Endodermal cell (in vitro differentiated cells): ENCODE measurements at regions not wholly inside any gene's neighbourhood (a gene's known extent, or its start where the extent isn't known, plus 50 kb on each side); places are given as distances from the start of the nearest gene placed in this dataset.

Experiments used
- DNase-seq: peaks from one replicate; pipeline ENCODE4 v3.0.0-alpha.2; 2017
- H3K27ac ChIP-seq: 2 replicates; pipeline ENCODE4 v1.5.1; 2013; ENCODE audit warnings: mild to moderate bottlenecking, low read depth, low read length, moderate library complexity
- H3K27me3 ChIP-seq: 2 replicates; pipeline ENCODE4 v1.6.1; 2013; ENCODE audit warnings: mild to moderate bottlenecking, low read length, moderate library complexity; ENCODE audit not compliant: insufficient read depth, control insufficient read depth, poor library complexity, severe bottlenecking
- H3K36me3 ChIP-seq: 2 replicates; pipeline ENCODE4 v1.7.0; 2013; ENCODE audit warnings: mild to moderate bottlenecking, low read length, moderate library complexity; ENCODE audit not compliant: control insufficient read depth, insufficient read depth
- H3K4me1 ChIP-seq: one replicate; pipeline ENCODE4 v1.7.0; 2013; ENCODE audit warnings: low read length; ENCODE audit not compliant: control insufficient read depth, insufficient read depth
- H3K4me3 ChIP-seq: 2 replicates; pipeline ENCODE4 v1.5.1; 2013; ENCODE audit warnings: mild to moderate bottlenecking, low read length, moderate library complexity
- H3K9ac ChIP-seq: 2 replicates; pipeline ENCODE4 v1.6.1; 2013; ENCODE audit warnings: mild to moderate bottlenecking, low read length, moderate library complexity; ENCODE audit not compliant: poor library complexity, severe bottlenecking; ENCODE audit errors: extremely low read depth
- H3K9me3 ChIP-seq: 2 replicates; pipeline ENCODE4 v1.6.1; 2013; ENCODE audit warnings: mild to moderate bottlenecking, low read length, moderate library complexity; ENCODE audit not compliant: control insufficient read depth
- H3K27ac Mint-ChIP-seq: 2 replicates; pipeline ENCODE4 v1.8.0; 2020; ENCODE audit warnings: mixed read lengths
- H3K27me3 Mint-ChIP-seq: 2 replicates; pipeline ENCODE4 v1.8.0; 2021; ENCODE audit warnings: mild to moderate bottlenecking, mixed read lengths; ENCODE audit not compliant: insufficient read depth
- H3K36me3 Mint-ChIP-seq: 2 replicates; pipeline ENCODE4 v1.8.0; 2020; ENCODE audit warnings: low read depth, mixed read lengths
- H3K4me1 Mint-ChIP-seq: 2 replicates; pipeline ENCODE4 v1.8.0; 2020; ENCODE audit warnings: mixed read lengths
- H3K4me3 Mint-ChIP-seq: 2 replicates; pipeline ENCODE4 v1.8.0; 2020; ENCODE audit warnings: mild to moderate bottlenecking, moderate library complexity, mixed read lengths
- H3K9me3 Mint-ChIP-seq: 2 replicates; pipeline ENCODE4 v1.8.0; 2020; ENCODE audit warnings: mild to moderate bottlenecking, mixed read lengths
- WGBS, 2 experiments: methylation state at CpG; one replicate each; pipeline versions ENCODE4 v1.1.5 to v1.1.7; 2013; ENCODE audit warnings: missing lambda C conversion rate in 2 of 2, mixed read lengths in 1 of 2; ENCODE audit not compliant: insufficient coverage in 1 of 2, insufficient read length in 1 of 2; 5-methylcytosine and 5-hydroxymethylcytosine counted together
- TF ChIP-seq, protein P1 (sequence below): fragments of 200-600 bp; sonication (generic); conservative IDR thresholded peaks from 2 replicates; pipeline ENCODE4 v1.5.0; 2021; ENCODE audit warnings: antibody characterized with exemption, mild to moderate bottlenecking

DNA sequence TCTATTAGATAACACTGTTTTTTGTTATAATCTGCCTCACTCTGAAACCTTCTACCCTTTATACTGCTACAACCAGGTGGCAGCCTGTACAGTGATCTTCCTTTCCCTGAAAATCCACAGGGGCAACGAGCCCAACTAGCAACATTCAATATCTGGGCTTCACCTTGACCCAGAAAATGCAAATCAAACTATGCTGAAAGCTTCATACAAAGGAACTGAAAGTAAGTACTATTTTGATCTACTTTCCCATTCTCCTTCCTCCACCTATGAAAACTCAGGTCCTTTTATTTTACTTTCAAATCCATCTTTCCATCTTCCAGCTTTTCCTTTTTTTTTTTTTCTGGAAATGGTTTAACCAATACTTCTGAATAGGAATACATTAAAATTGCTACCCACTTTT, 175.8 kb upstream of the CCDC150 start:
- 60 to 84% methylated on average over 1 of the region's 1 CpG for WGBS, 2 experiments
- TF ChIP-seq, protein P1, sequence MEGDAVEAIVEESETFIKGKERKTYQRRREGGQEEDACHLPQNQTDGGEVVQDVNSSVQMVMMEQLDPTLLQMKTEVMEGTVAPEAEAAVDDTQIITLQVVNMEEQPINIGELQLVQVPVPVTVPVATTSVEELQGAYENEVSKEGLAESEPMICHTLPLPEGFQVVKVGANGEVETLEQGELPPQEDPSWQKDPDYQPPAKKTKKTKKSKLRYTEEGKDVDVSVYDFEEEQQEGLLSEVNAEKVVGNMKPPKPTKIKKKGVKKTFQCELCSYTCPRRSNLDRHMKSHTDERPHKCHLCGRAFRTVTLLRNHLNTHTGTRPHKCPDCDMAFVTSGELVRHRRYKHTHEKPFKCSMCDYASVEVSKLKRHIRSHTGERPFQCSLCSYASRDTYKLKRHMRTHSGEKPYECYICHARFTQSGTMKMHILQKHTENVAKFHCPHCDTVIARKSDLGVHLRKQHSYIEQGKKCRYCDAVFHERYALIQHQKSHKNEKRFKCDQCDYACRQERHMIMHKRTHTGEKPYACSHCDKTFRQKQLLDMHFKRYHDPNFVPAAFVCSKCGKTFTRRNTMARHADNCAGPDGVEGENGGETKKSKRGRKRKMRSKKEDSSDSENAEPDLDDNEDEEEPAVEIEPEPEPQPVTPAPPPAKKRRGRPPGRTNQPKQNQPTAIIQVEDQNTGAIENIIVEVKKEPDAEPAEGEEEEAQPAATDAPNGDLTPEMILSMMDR = no peak
- H3K27ac ChIP-seq = no peak overlapping the region
- no peaks in the 10 kb centered on the region for H3K9me3 ChIP-seq
- DNase-seq = no peak
- H3K4me3 Mint-ChIP-seq = no peak overlapping the region
- peaks cover 23% of the 10 kb centered on the region for H3K4me1 Mint-ChIP-seq
- no peaks in the 10 kb centered on the region for H3K36me3 Mint-ChIP-seq
- H3K27ac Mint-ChIP-seq = no peak overlapping the region
- no peaks in the 10 kb centered on the region for H3K4me1 ChIP-seq
- H3K36me3 ChIP-seq = no peaks in the 10 kb centered on the region
- no peak overlapping the region for H3K9ac ChIP-seq
- H3K27me3 ChIP-seq = no peaks in the 10 kb centered on the region
- H3K9me3 Mint-ChIP-seq = no peaks in the 10 kb centered on the region
- H3K27me3 Mint-ChIP-seq = no peaks in the 10 kb centered on the region
- H3K4me3 ChIP-seq = no peak overlapping the region

DNA sequence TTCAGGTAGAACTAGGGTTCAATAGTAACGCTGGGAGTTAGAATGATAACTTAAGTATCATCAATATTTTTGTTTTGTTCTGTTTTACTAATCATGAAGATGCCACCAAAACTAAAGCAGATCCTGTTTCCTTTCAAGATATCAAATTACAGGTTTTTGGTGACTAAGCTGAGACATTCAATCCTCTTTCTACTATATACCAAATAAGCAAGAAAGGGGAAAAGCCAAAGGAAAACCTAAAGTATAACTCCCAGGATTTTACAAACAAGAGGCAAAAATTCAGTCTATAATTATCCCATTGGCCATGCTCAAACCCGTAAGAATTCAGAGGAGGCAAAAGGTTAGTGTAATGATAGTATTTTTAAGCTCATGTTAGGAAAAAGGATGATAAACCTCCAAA, 175.2 kb upstream of the CCDC150 start:
- Histone ChIP-seq H3K9me3 (no peaks in the 10 kb centered on the region), H3K4me3 (no peak overlapping the region), H3K4me1 (no peaks in the 10 kb centered on the region), H3K27me3 (no peaks in the 10 kb centered on the region), H3K36me3 (no peaks in the 10 kb centered on the region), H3K27ac (no peak overlapping the region), H3K9ac (no peak overlapping the region)
- Mint-ChIP-seq H3K9me3 (no peaks in the 10 kb centered on the region), H3K4me3 (no peak overlapping the region), H3K4me1 (peaks cover 23% of the 10 kb centered on the region), H3K36me3 (no peaks in the 10 kb centered on the region), H3K27ac (no peak overlapping the region), H3K27me3 (no peaks in the 10 kb centered on the region)
- no peak for DNase-seq
- TF ChIP-seq, protein P1 = no peak
- WGBS, 2 experiments = 95 to 100% methylated on average over 1 of the region's 2 CpGs

DNA sequence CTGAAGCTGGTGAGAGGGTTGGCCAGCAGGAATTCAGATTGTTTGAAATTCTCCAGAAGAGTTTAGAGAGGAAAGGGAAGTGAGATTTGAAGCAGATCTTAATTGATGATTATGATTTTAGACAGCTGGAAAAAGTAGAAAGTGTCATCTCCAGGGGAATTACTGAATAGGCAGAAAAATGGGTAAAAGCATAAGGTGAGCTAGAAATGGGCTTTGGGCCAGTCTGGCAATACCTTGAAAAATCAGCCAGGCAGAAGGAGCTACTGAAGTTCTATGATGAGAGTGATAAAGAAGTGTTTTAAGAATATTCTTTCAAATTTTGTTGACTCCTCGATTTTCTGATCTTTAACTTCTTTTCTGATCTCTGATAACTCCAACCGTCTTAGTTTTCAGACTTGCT, 172.9 kb upstream of the CCDC150 start:
- WGBS, 2 experiments = 85 to 89% methylated on average over 2 of the region's 2 CpGs
- no peaks in the 10 kb centered on the region for H3K4me1 ChIP-seq
- Mint-ChIP-seq H3K4me1 (peaks cover 23% of the 10 kb centered on the region), H3K36me3 (no peaks in the 10 kb centered on the region), H3K9me3 (no peaks in the 10 kb centered on the region), H3K4me3 (no peak overlapping the region), H3K27ac (no peak overlapping the region), H3K27me3 (no peaks in the 10 kb centered on the region)
- no peak for DNase-seq
- no peak overlapping the region for H3K9ac ChIP-seq
- no peaks in the 10 kb centered on the region for H3K36me3 ChIP-seq
- H3K9me3 ChIP-seq = no peaks in the 10 kb centered on the region
- TF ChIP-seq, protein P1 = no peak
- no peaks in the 10 kb centered on the region for H3K27me3 ChIP-seq
- no peak overlapping the region for H3K27ac ChIP-seq
- H3K4me3 ChIP-seq = no peak overlapping the region
